ENCODE measurements at regions not wholly inside any gene's neighbourhood (a gene's known extent, or its start where the extent isn't known, plus 50 kb on each side); places are given as distances from the start of the nearest gene placed in this dataset.

DNA sequence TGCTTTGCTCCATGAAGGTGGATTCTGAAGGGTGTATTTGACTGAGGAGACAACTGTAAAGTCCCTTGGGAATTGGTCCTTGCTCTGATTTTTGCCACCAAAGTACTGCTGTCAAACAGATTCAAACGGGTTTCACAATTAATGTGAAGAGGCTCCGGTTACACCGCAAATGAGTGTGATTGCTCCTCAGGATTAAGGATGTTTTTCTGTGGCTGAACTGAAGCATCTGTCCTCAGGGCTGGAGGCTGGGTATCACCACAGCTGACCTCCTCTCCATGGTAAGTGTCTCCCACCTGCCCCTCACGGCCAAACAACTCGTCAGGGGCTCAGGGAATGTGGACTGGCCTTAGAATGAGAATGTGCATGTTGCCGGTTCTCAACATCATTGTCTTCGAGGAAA, 130.4 kb upstream of the NDUFV2 start:
- no peaks in the 10 kb centered on the region for H3K4me1 Mint-ChIP-seq (ENCODE audit: insufficient read depth, unreplicated experiment)
- BruUV-seq (replicated peaks): no TSS peak
- ChIA-PET POLR2A (no interaction called here), CTCF (interaction anchor here (4.4 kb wide), 1 partner anchor 11 kb away, joined by 27 read pairs; no protein-coding TSS in a partner anchor)
- no peaks in the 10 kb centered on the region for H3K36me3 Mint-ChIP-seq (ENCODE audit: insufficient read depth, unreplicated experiment)
- H3K9me3 Mint-ChIP-seq (ENCODE audit: unreplicated experiment): peaks cover 21% of the 10 kb centered on the region
- H3K27ac Mint-ChIP-seq (ENCODE audit: low read depth, unreplicated experiment): no peak overlapping the region
- H3K4me3 Mint-ChIP-seq (ENCODE audit: unreplicated experiment): no peak overlapping the region
- DNase-seq (ENCODE audit: unreplicated experiment): no peak
- TF ChIP-seq, protein P1, sequence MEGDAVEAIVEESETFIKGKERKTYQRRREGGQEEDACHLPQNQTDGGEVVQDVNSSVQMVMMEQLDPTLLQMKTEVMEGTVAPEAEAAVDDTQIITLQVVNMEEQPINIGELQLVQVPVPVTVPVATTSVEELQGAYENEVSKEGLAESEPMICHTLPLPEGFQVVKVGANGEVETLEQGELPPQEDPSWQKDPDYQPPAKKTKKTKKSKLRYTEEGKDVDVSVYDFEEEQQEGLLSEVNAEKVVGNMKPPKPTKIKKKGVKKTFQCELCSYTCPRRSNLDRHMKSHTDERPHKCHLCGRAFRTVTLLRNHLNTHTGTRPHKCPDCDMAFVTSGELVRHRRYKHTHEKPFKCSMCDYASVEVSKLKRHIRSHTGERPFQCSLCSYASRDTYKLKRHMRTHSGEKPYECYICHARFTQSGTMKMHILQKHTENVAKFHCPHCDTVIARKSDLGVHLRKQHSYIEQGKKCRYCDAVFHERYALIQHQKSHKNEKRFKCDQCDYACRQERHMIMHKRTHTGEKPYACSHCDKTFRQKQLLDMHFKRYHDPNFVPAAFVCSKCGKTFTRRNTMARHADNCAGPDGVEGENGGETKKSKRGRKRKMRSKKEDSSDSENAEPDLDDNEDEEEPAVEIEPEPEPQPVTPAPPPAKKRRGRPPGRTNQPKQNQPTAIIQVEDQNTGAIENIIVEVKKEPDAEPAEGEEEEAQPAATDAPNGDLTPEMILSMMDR (IDR thresholded peaks at IDR 0.05; ENCODE audit: unreplicated experiment): no peak
- H3K27me3 Mint-ChIP-seq (ENCODE audit: insufficient read depth, unreplicated experiment): no peaks in the 10 kb centered on the region
- intact Hi-C loops (cut with micrococcal nuclease): no loop called here

GRCh38 chr18:8974279-8974678, 128.2 kb upstream of the NDUFV2 start:
- H3K27me3 Mint-ChIP-seq (ENCODE audit: insufficient read depth, unreplicated experiment): no peaks in the 10 kb centered on the region
- CTCF ChIA-PET: interaction anchor here (4.4 kb wide), 1 partner anchor 9 kb away, joined by 27 read pairs; no protein-coding TSS in a partner anchor
- no peaks in the 10 kb centered on the region for H3K4me1 Mint-ChIP-seq (ENCODE audit: insufficient read depth, unreplicated experiment)
- POLR2A ChIA-PET: no interaction called here
- H3K9me3 Mint-ChIP-seq (ENCODE audit: unreplicated experiment): peaks cover 21% of the 10 kb centered on the region
- BruUV-seq (replicated peaks): no TSS peak
- H3K36me3 Mint-ChIP-seq (ENCODE audit: insufficient read depth, unreplicated experiment): no peaks in the 10 kb centered on the region
- H3K27ac Mint-ChIP-seq (ENCODE audit: low read depth, unreplicated experiment): no peak overlapping the region
- H3K4me3 Mint-ChIP-seq (ENCODE audit: unreplicated experiment): no peak overlapping the region
- DNase-seq (ENCODE audit: unreplicated experiment): no peak
- TF ChIP-seq, protein P1 (IDR thresholded peaks at IDR 0.05; ENCODE audit: unreplicated experiment): no peak
- intact Hi-C loops (cut with micrococcal nuclease): no loop called here

DNA sequence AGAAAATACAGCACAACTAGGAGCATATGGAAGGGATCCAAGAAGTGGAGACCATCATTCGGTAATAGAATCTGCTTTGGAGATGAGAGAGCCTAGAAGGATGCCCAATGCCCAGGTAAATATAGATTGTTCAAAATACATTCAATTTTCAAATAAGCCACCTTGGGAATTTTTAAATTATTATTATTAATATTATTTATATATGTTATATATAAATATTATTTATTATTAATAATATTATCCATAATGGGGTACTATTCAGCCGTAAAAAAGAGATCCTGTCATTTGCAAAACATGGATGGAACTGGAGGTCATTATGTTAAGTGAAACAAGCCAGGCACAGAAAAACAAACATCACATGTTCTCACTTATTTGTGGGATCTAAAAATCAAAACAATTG, 127.8 kb upstream of the NDUFV2 start:
- H3K27me3 Mint-ChIP-seq (ENCODE audit: insufficient read depth, unreplicated experiment): no peaks in the 10 kb centered on the region
- intact Hi-C loops (cut with micrococcal nuclease): no loop called here
- H3K36me3 Mint-ChIP-seq (ENCODE audit: insufficient read depth, unreplicated experiment): no peaks in the 10 kb centered on the region
- no peaks in the 10 kb centered on the region for H3K4me1 Mint-ChIP-seq (ENCODE audit: insufficient read depth, unreplicated experiment)
- ChIA-PET POLR2A (no interaction called here), CTCF (no interaction called here)
- no peak for DNase-seq (ENCODE audit: unreplicated experiment)
- H3K4me3 Mint-ChIP-seq (ENCODE audit: unreplicated experiment): no peak overlapping the region
- no peak overlapping the region for H3K27ac Mint-ChIP-seq (ENCODE audit: low read depth, unreplicated experiment)
- peaks cover 21% of the 10 kb centered on the region for H3K9me3 Mint-ChIP-seq (ENCODE audit: unreplicated experiment)
- BruUV-seq (replicated peaks): no TSS peak
- TF ChIP-seq, protein P1 (IDR thresholded peaks at IDR 0.05; ENCODE audit: unreplicated experiment): no peak

GRCh38 chr18:8975624-8976023, 126.9 kb upstream of the NDUFV2 start:
- H3K27ac Mint-ChIP-seq (ENCODE audit: low read depth, unreplicated experiment): no peak overlapping the region
- H3K36me3 Mint-ChIP-seq (ENCODE audit: insufficient read depth, unreplicated experiment): no peaks in the 10 kb centered on the region
- CTCF ChIA-PET: interaction anchor here (0.6 to 1.5 kb wide), 2 partner anchors 12 to 454 kb away, joined by 4 read pairs; no protein-coding TSS in a partner anchor

More at GRCh38 chr18:8975624-8976023, 126.9 kb upstream of the NDUFV2 start:
- H3K4me1 Mint-ChIP-seq (ENCODE audit: insufficient read depth, unreplicated experiment): no peaks in the 10 kb centered on the region
- POLR2A ChIA-PET: interaction anchor here (0.6 kb wide), 1 partner anchor 46 kb away, joined by 4 read pairs; no protein-coding TSS in a partner anchor
- no peak overlapping the region for H3K4me3 Mint-ChIP-seq (ENCODE audit: unreplicated experiment)
- no peak for DNase-seq (ENCODE audit: unreplicated experiment)
- TF ChIP-seq, protein P1 (IDR thresholded peaks at IDR 0.05; ENCODE audit: unreplicated experiment): no peak
- intact Hi-C loops (cut with micrococcal nuclease): no loop called here
- BruUV-seq (replicated peaks): no TSS peak
- no peaks in the 10 kb centered on the region for H3K27me3 Mint-ChIP-seq (ENCODE audit: insufficient read depth, unreplicated experiment)
- H3K9me3 Mint-ChIP-seq (ENCODE audit: unreplicated experiment): peaks cover 21% of the 10 kb centered on the region

Measured in MCF 10A (cell line).